LNCaP clone FGC (cell line): ENCODE measurements at regions not wholly inside any gene's neighbourhood (a gene's known extent, or its start where the extent isn't known, plus 50 kb on each side); places are given as distances from the start of the nearest gene placed in this dataset.

Experiments used
- DNase-seq: peaks from one replicate; pipeline ENCODE4 v3.0.0-alpha.2; 2011; ENCODE audit warnings: low read depth
- H3K4me3 ChIP-seq: 2 replicates; pipeline ENCODE4 v1.5.1; 2011; ENCODE audit warnings: mild to moderate bottlenecking, low read depth, low read length, control low read depth
- TF ChIP-seq, protein P1 (sequence below): IDR thresholded peaks from 2 replicates; pipeline ENCODE4 v1.5.1; 2012; ENCODE audit warnings: mild to moderate bottlenecking; ENCODE audit not compliant: control insufficient read depth, insufficient read depth; ENCODE audit errors: extremely low read depth

DNA sequence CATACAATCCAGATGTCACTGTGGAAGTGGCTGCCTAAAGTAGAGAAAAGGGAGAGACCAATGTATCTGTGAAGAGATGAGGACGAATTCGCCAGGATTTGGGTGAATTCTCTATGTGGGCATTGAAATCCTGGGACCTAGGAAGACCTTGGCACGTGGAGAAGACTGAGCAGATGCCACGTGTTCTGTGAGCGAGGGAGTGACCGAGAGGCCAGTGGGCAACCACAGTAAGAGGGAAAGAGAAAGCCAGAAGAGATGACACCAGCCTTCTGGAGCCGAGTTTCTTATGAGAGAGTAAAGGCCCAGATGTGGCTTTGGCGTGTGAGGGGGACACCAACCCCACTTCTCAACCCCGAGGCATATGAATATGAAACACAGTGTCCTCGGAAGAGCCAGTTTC, 228.1 kb downstream of the BUD13 start:
- H3K4me3 ChIP-seq, result no peak overlapping the region
- TF ChIP-seq, protein P1, sequence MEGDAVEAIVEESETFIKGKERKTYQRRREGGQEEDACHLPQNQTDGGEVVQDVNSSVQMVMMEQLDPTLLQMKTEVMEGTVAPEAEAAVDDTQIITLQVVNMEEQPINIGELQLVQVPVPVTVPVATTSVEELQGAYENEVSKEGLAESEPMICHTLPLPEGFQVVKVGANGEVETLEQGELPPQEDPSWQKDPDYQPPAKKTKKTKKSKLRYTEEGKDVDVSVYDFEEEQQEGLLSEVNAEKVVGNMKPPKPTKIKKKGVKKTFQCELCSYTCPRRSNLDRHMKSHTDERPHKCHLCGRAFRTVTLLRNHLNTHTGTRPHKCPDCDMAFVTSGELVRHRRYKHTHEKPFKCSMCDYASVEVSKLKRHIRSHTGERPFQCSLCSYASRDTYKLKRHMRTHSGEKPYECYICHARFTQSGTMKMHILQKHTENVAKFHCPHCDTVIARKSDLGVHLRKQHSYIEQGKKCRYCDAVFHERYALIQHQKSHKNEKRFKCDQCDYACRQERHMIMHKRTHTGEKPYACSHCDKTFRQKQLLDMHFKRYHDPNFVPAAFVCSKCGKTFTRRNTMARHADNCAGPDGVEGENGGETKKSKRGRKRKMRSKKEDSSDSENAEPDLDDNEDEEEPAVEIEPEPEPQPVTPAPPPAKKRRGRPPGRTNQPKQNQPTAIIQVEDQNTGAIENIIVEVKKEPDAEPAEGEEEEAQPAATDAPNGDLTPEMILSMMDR, result no peak
- DNase-seq, result no peak

DNA sequence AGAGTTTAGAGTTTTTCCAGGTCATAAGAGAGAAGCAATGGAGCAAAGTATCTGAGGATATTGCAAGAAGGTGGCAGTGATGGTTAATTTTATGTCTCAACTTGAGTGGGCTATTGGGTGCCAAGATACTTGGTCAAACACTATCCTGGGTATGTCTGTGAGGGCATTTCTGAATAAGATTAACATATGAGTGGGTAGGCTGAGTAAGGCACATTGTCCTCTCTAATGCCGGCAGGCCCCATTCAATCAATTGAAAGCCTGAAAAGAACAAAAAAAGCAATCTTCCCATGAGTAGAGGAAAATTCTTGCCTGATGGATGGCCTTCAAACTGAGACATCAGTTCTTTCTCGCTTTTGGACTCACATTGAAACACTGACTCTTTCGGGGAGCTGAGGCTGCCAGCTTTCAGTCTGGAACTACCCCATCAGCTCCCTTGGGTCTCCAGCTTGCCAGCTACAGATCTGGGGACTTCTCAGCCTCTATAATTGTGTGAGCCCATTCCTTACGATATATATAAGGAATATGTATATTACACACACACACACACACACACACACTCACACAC, 228.8 kb downstream of the BUD13 start:
- H3K4me3 ChIP-seq, result no peak overlapping the region
- DNase-seq, result no peak
- TF ChIP-seq, protein P1, result no peak

DNA sequence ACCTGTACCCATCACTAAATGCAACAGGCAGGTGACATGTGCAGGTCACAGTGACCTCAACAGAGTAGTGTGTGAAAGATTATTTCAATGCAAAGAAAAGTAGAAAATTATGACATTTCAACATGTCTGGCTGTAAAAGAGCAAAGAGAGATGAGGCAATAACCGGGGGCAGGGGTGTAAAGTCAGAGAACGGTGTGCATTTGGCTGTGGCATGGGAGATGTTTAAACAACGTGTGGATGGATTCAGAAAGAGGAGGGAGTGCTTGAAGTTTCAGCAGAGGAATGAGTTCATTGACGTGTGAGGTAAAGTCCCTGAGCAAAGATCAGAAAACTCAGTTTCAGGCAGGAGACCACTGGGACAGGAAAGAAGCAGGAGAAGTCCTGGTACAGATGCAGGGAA, 229.7 kb downstream of the BUD13 start:
- no peak overlapping the region for H3K4me3 ChIP-seq
- no peak for DNase-seq
- TF ChIP-seq, protein P1, result no peak

DNA sequence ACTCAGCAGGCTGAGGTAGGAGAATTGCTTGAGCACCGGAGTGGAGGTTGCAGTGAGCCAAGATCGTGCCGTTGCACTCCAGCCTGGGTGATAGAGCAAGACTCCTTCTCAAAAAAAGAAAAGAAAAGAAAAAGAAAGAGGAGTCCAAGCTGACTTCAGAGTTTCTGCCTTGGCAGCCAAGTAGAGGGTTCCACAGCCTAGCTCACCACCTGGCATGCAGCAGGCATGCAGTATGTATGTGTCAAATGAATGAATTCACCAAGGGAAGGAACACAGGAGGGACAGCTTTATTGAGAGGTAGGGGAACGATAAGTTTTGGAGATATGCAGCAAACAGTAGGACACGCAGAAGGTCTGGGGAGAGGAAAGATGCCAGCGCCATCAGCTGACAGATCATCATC, 230.4 kb downstream of the BUD13 start:
- TF ChIP-seq, protein P1, result no peak
- H3K4me3 ChIP-seq, result no peak overlapping the region
- DNase-seq, result no peak

DNA sequence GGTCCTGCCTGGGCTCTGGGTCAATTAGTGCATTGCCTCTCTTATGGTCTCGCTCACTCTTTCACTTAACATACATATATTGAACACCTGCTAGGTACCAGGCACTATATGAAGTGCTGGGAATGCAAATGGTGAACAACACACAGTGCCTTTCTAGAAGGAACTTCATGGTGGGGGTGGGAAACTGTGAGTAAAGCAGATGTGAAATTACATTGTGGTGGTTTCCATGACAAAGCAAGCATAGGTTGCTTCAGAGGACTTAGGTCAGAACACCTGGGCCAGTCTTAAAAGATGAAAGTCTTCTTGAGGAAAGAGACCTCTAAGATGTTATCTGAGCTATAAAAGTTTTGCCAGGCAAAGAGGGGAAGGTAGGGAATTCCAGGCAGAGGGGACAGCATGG, 231.3 kb downstream of the BUD13 start:
- DNase-seq, result no peak
- TF ChIP-seq, protein P1, result no peak
- H3K4me3 ChIP-seq, result no peak overlapping the region

DNA sequence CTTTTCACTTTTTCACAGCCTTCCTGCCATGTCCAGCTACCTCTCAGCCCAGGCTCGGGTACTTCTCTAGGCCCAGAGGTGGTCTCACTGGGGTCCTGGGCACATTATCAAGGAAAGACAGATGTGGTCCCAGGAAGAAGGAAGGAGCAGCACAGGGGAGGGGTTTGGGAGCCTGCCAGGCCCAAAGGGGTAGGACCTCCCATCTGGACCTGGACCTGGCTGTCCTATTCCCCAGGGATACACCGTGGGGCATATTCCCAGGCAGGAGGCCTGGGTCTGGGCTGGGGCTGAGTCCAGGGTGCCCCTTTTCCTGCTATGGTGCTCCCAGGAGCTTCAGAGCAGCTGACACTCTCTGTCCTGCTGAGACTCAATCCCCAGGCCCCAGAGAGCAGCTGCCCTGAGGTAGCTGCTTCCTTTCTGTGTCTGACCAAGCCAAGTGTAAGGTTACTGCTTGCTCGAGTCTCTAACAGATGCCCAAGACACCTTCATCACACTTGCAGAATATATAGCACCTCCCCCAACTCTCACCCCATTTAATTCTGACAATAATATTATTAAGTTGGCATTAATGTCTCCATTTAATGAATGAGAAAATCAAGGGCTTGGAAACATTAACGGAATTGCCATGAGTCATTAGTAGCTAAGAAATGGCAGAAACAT, 232.0 kb downstream of the BUD13 start:
- TF ChIP-seq, protein P1, result no peak
- DNase-seq, result no peak
- H3K4me3 ChIP-seq, result no peak overlapping the region
